ENCODE measurements at regions not wholly inside any gene's neighbourhood (a gene's known extent, or its start where the extent isn't known, plus 50 kb on each side); places are given as distances from the start of the nearest gene placed in this dataset.

DNA sequence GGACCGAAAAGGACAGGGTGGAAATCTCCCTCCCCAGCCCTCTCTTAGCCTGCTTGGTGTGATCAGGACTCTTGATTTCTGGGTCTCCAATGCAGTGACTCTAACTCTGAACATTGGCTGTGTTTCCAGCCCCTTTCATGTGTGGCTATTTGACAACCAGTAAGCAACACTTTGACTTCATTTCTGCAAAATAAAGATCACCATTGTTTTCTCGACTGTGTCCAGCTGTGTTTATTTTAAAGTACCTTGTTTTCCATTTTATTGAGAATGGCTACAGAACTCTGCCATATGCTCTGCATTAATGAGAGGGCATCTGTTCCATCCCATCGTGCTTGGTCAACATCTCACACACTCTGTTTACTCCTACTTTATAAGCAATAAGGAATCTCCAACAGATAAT, 60.9 kb upstream of the TAGAP start:
- no peak for DNase-seq (ENCODE audit: low read depth in 2 of 2)
- TF ChIP-seq, protein P1, sequence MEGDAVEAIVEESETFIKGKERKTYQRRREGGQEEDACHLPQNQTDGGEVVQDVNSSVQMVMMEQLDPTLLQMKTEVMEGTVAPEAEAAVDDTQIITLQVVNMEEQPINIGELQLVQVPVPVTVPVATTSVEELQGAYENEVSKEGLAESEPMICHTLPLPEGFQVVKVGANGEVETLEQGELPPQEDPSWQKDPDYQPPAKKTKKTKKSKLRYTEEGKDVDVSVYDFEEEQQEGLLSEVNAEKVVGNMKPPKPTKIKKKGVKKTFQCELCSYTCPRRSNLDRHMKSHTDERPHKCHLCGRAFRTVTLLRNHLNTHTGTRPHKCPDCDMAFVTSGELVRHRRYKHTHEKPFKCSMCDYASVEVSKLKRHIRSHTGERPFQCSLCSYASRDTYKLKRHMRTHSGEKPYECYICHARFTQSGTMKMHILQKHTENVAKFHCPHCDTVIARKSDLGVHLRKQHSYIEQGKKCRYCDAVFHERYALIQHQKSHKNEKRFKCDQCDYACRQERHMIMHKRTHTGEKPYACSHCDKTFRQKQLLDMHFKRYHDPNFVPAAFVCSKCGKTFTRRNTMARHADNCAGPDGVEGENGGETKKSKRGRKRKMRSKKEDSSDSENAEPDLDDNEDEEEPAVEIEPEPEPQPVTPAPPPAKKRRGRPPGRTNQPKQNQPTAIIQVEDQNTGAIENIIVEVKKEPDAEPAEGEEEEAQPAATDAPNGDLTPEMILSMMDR (IDR thresholded peaks at IDR 0.05; ENCODE audit: low read depth, low read length), result no peak
- H3K4me3 ChIP-seq (replicated peaks in 1 of 2; ENCODE audit: low read depth in 2 of 2, low read length in 2 of 2), result no peak overlapping the region

DNA sequence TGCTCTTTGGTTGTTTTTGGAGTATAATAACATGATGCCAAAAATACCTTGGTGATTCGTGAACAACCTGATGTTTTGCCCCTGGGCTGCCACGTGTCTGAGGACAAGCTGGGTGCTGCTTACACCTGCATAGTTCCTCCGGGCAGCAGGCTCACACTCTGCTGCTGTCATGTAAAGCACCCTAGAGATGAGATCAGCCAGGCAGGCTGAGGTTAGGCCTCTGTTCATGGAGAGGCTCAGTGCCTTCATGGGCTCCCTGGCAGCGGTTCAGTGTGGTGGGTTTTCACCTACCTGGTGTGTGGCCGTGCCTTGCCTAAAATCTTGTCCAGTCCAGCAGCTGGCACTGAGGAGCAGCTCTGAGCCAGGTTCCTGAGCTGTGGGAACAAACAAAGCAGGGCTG, 60.1 kb upstream of the TAGAP start:
- no peak for DNase-seq (ENCODE audit: low read depth in 2 of 2)
- TF ChIP-seq, protein P1 (IDR thresholded peaks at IDR 0.05; ENCODE audit: low read depth, low read length), result no peak

DNA sequence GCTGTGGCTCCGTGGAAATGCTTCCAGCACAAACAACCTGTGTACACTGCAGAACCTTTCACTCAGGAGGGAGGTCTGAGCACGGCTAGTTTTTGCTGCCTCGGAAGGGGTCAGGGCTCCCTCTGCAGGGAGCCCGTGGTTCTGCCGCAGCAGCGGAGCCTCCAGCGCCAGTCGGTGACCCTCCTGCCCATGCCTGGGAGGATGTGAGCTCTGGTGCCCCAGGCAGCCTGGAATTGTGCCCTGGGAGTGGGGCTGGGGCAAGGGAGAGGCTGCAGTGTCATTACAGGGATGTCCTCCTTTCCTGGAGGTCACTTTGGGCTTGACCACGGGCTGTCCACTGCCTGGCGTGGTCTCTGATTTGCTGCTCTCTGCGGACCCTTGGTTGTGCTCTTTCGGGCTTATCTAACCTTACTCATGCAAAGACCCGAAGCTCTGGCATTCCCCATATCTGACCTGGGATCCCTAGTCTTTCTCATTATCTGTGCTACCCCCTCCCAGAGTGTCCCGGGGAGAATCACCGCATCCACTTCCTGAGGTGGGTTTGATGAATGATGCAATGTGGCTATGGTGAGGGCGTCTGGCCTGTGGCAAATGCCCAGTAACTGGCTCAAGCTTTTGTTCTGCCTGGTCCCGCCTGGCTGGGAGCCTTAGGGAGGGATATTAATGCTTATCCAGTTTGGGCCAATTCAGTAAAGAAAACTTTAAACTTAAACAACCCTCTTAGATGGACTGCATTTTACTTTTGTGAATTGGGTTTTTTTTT, 59.6 kb upstream of the TAGAP start:
- TF ChIP-seq, protein P1 (IDR thresholded peaks at IDR 0.05; ENCODE audit: low read depth, low read length), result peak; percentile 96
- DNase-seq (ENCODE audit: low read depth in 2 of 2), result peak; percentile 58 to 65
- H3K4me3 ChIP-seq (replicated peaks in 1 of 2; ENCODE audit: low read depth in 2 of 2, low read length in 2 of 2), result no peak overlapping the region

More for the DNA sequence above, 60.1 kb upstream of the TAGAP start:
- no peak overlapping the region for H3K4me3 ChIP-seq (replicated peaks in 1 of 2; ENCODE audit: low read depth in 2 of 2, low read length in 2 of 2)

DNA sequence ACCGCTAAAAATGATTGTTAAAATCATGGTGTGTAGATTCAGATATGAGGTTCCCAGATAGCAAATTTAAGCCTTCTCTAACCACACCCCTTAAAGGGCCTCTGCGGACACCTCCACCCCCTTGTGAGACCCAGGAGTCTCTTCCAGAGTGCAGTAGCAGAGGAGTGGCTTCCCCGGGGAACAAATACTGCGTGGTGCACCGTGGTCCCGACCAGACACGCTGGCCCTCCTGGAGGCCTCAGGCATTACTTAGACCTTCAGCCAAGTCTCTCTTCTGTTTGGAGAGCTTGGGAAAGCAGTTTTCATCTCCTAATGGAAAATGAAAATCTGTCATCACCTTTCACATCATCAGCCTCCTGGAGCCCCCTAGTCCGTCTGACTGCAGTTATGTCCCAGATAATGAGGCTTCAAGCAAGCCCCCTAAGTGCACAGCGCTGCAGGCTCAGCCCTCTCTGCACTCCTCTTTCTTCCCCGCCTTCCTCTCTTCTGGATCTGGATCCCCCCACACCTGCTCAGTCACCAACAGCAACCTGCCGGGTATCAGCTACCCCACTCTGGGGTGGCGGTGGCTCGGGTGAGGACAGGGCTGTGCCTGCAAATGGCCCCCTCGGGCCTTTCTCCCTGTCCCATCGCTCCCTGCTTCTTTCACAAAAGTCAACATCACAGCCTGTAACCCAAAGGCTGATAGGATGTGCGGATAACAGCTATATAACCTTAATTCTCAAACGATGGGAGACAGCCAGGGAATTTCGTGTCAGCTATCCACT, 58.8 kb upstream of the TAGAP start:
- no peak for DNase-seq (ENCODE audit: low read depth in 2 of 2)
- H3K4me3 ChIP-seq (replicated peaks in 1 of 2; ENCODE audit: low read depth in 2 of 2, low read length in 2 of 2), result no peak overlapping the region
- TF ChIP-seq, protein P1 (IDR thresholded peaks at IDR 0.05; ENCODE audit: low read depth, low read length), result no peak

DNA sequence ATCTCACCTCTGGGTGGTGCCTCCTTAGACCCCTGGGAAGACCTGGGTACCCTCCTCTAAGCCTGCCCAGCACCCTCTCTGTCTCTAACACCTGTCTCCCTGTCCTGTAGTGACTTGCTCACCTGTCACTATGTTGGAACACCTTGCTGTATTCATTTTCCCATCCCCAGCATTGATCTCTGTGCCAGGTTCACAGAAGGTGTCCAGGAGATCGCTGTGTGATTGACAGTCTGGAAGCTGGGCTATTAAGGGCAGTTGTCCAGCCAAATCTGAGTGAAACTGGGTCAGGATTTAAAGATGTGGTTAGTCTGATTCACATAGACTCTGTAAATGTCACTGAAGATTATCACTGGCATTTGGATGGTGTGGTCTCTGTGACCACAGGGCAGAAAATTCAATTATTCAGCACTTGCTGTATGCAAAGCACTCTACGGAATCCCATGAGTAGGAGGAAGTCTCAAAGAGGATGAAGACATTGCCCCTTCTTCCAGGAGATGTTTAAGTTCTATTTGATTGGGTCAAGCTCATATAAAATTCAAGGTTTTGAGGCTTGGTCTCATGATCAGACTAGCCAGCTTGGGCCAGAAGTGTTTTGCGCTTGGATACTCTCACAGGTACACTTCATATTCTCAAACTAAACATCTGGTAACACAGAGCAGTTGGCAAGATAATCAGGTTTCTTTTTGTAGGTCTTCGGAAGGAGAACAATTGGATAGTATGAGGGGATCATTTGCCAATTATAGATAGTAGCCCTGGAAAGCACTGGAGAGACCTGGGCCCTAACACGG, 57.8 kb upstream of the TAGAP start:
- TF ChIP-seq, protein P1 (IDR thresholded peaks at IDR 0.05; ENCODE audit: low read depth, low read length), result no peak
- no peak overlapping the region for H3K4me3 ChIP-seq (replicated peaks in 1 of 2; ENCODE audit: low read depth in 2 of 2, low read length in 2 of 2)
- DNase-seq (ENCODE audit: low read depth in 2 of 2), result no peak

DNA sequence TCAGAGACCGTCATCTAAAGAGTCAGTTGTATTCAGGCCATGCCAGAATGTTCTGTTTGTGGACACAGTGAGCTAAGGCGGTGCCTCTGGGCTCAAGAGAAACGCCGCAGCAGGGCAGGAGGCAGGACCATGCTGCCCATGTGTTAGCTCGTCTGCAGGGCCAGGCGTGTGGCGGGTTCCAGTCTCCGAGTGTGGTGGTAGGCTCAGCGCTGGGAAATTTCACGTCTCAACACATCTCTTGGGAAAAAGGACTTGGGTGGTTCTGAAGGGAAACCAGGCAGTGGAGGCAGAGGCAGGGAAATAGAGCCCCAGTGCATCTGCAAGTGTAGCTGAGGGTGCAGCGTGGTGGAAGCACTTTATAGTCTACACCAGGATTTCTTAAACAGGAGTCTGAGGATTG, 56.9 kb upstream of the TAGAP start:
- DNase-seq (ENCODE audit: low read depth in 2 of 2), result no peak
- no peak overlapping the region for H3K4me3 ChIP-seq (replicated peaks in 1 of 2; ENCODE audit: low read depth in 2 of 2, low read length in 2 of 2)
- TF ChIP-seq, protein P1 (IDR thresholded peaks at IDR 0.05; ENCODE audit: low read depth, low read length), result no peak

Measured in cardiac fibroblast (primary cell).